Vagina (tissue), 2 donors: ENCODE measurements at regions not wholly inside any gene's neighbourhood (a gene's known extent, or its start where the extent isn't known, plus 50 kb on each side); places are given as distances from the start of the nearest gene placed in this dataset.

Experiments used
- CTCF ChIP-seq, 3 experiments: fragments of 450-650 bp in 2 of 3; fragments of 200-600 bp in 1 of 3; sonication (generic) in 1 of 3; IDR thresholded peaks; one replicate each; pipeline ENCODE4 v1.5.1; 2017 to 2019; ENCODE audit warnings: antibody characterized with exemption in 3 of 3, mild to moderate bottlenecking in 2 of 3, moderate library complexity in 2 of 3
- POLR2A ChIP-seq, 2 donors: fragments of 450-650 bp; IDR thresholded peaks; one replicate each; pipeline ENCODE4 v1.6.1; 2017; ENCODE audit warnings: antibody characterized with exemption in 2 of 2, mild to moderate bottlenecking in 2 of 2, moderate library complexity in 2 of 2

DNA sequence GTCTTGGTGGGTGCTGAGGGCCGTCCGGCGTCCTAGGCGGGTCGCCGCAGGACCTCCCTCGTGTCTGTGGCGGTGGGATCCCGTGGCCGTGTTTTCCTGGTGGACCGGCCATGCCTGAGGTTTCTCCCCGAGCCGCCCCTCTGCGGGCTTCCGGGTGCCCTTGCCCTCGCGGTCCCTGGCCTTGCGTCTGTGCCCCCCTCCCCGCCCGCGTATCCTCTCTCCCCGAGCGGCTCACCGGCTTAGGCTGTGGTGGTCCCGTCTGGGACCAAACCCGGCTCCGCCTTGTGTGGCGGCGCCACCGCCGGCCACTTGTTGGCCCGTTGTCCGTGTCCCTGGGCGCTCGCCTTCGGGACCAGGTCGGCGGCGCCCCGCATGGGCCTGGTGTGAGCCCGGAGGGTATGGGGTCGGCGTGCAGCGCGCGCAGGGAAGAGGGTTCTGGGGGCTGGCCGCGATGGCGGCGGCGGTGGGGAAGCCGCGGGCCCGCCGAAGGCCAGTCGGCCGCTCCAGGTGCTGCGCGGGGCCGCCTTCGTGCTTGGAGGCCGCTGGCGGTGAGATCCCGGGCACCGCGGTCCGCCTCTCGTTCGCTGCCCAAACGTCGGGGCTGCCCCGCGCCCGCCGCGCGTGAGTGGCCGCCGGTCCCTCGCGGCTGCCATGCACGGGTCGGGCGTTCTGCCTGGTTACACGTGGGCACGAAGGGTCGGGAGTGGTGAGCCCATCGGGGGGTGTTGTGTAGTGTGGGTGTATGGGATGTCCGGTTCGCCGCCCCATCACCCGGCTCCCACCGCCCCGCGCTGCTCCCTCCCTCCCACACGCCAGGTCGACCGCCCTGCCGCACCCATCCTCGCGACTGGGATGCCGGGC lies 3899.1 kb upstream of the OR11H1 start:
- TF ChIP-seq CTCF (IDR thresholded peaks at IDR 0.05) (no peak), POLR2A (IDR thresholded peaks at IDR 0.05) (no peak)
